WERI-Rb-1 (cell line): ENCODE measurements at regions not wholly inside any gene's neighbourhood (a gene's known extent, or its start where the extent isn't known, plus 50 kb on each side); places are given as distances from the start of the nearest gene placed in this dataset.

Experiments used
- DNase-seq: peaks from one replicate; pipeline ENCODE4 v3.0.0-alpha.2; 2020
- H3K27ac ChIP-seq: fragments of 250-450 bp; sonication (Bioruptor Pico); 2 replicates; pipeline ENCODE4 v1.5.1; 2020; ENCODE audit warnings: mild to moderate bottlenecking, moderate library complexity
- H3K27me3 ChIP-seq: fragments of 250-450 bp; sonication (Bioruptor Pico); 2 replicates; pipeline ENCODE4 v1.5.1; 2021; ENCODE audit warnings: mild to moderate bottlenecking, low read depth, moderate library complexity; ENCODE audit not compliant: insufficient read depth, severe bottlenecking
- H3K36me3 ChIP-seq: fragments of 250-450 bp; sonication (Bioruptor Pico); 2 replicates; pipeline ENCODE4 v1.5.1; 2020; ENCODE audit warnings: mild to moderate bottlenecking, moderate library complexity
- H3K4me3 ChIP-seq: 2 replicates; pipeline ENCODE4 v1.5.1; 2011; ENCODE audit warnings: low read depth, mild to moderate bottlenecking, control low read depth, low read length
- H3K9me3 ChIP-seq: fragments of 250-450 bp; sonication (Bioruptor Pico); 2 replicates; pipeline ENCODE4 v1.5.1; 2021; ENCODE audit warnings: mild to moderate bottlenecking, moderate library complexity; ENCODE audit not compliant: severe bottlenecking
- CTCF ChIP-seq: IDR thresholded peaks from 2 replicates; pipeline ENCODE4 v1.5.1; 2011; ENCODE audit warnings: low read depth, mild to moderate bottlenecking, control low read depth, inconsistent platforms, low read length

GRCh38 chr5:54743997-54744788, 226.6 kb downstream of the SNX18 start:
- no peak for DNase-seq
- TF ChIP-seq CTCF = no peak
- H3K9me3 ChIP-seq = no peaks in the 10 kb centered on the region
- H3K27me3 ChIP-seq = no peaks in the 10 kb centered on the region
- no peak overlapping the region for H3K27ac ChIP-seq
- no peak overlapping the region for H3K4me3 ChIP-seq
- H3K36me3 ChIP-seq = no peaks in the 10 kb centered on the region

- no peak overlapping the region for H3K27ac ChIP-seq
- H3K36me3 ChIP-seq = no peaks in the 10 kb centered on the region
- no peaks in the 10 kb centered on the region for H3K9me3 ChIP-seq
- no peak overlapping the region for H3K4me3 ChIP-seq
- no peak for DNase-seq
- no peaks in the 10 kb centered on the region for H3K27me3 ChIP-seq
- TF ChIP-seq CTCF = no peak
Observed at GRCh38 chr5:54743581-54743980, 226.0 kb downstream of the SNX18 start.

GRCh38 chr5:54742417-54742891, 224.9 kb downstream of the SNX18 start:
- TF ChIP-seq CTCF = no peak
- H3K9me3 ChIP-seq = no peaks in the 10 kb centered on the region
- H3K27ac ChIP-seq = no peak overlapping the region
- H3K27me3 ChIP-seq = no peaks in the 10 kb centered on the region
- DNase-seq = no peak
- H3K36me3 ChIP-seq = no peaks in the 10 kb centered on the region
- no peak overlapping the region for H3K4me3 ChIP-seq

GRCh38 chr5:54741711-54742110, 224.2 kb downstream of the SNX18 start:
- no peak overlapping the region for H3K4me3 ChIP-seq
- no peaks in the 10 kb centered on the region for H3K36me3 ChIP-seq
- DNase-seq = no peak
- no peaks in the 10 kb centered on the region for H3K27me3 ChIP-seq
- no peak for TF ChIP-seq CTCF
- H3K27ac ChIP-seq = no peak overlapping the region
- no peaks in the 10 kb centered on the region for H3K9me3 ChIP-seq

GRCh38 chr5:54740141-54740540, 222.6 kb downstream of the SNX18 start:
- H3K27ac ChIP-seq = no peak overlapping the region
- no peak overlapping the region for H3K4me3 ChIP-seq
- no peaks in the 10 kb centered on the region for H3K9me3 ChIP-seq
- no peaks in the 10 kb centered on the region for H3K36me3 ChIP-seq
- no peak for DNase-seq
- no peaks in the 10 kb centered on the region for H3K27me3 ChIP-seq
- TF ChIP-seq CTCF = no peak

- no peaks in the 10 kb centered on the region for H3K9me3 ChIP-seq
- TF ChIP-seq CTCF = no peak
- DNase-seq = no peak
Observed at GRCh38 chr5:54739371-54739770, 221.8 kb downstream of the SNX18 start.

More at GRCh38 chr5:54739371-54739770, 221.8 kb downstream of the SNX18 start:
- H3K27me3 ChIP-seq = no peaks in the 10 kb centered on the region
- no peak overlapping the region for H3K27ac ChIP-seq
- H3K36me3 ChIP-seq = no peaks in the 10 kb centered on the region
- no peak overlapping the region for H3K4me3 ChIP-seq
